Epithelial cell of proximal tubule (primary cell): ENCODE measurements at regions not wholly inside any gene's neighbourhood (a gene's known extent, or its start where the extent isn't known, plus 50 kb on each side); places are given as distances from the start of the nearest gene placed in this dataset.
A peak's percentile ranks its signal among the peaks of the same experiment; 100 is the strongest.
"Not testable (repeated sequence)": the region's sequence is repeated elsewhere in the genome, so short reads cannot be mapped to it uniquely, and the experiment has no call there.

Source experiments
- DNase-seq: peaks from one replicate; pipeline ENCODE4 v3.0.0-alpha.2; 2011; ENCODE audit warnings: low read depth
- H3K4me3 ChIP-seq: 2 replicates; pipeline ENCODE4 v1.5.1; 2011; ENCODE audit warnings: low read depth, mild to moderate bottlenecking, low read length
- CTCF ChIP-seq: conservative IDR thresholded peaks from 2 replicates; pipeline ENCODE4 v1.5.1; 2012; ENCODE audit warnings: low read depth, mild to moderate bottlenecking, low read length

- H3K4me3 ChIP-seq, result no peak overlapping the region
- TF ChIP-seq CTCF, result no peak
- no peak for DNase-seq
Observed at GRCh38 chr2:13504808-13505207, 788.1 kb downstream of the TRIB2 start.

- no peak overlapping the region for H3K4me3 ChIP-seq
- TF ChIP-seq CTCF, result no peak
- DNase-seq, result no peak
Observed at GRCh38 chr2:13508671-13509070, 791.9 kb downstream of the TRIB2 start.

- no peak for DNase-seq
- no peak overlapping the region for H3K4me3 ChIP-seq
- no peak for TF ChIP-seq CTCF
Observed at GRCh38 chr2:13515254-13515653, 798.5 kb downstream of the TRIB2 start.

- DNase-seq, result no peak
Observed at GRCh38 chr2:13522096-13522495, 805.4 kb downstream of the TRIB2 start.

GRCh38 chr2:13522917-13523821 lies 806.4 kb downstream of the TRIB2 start:
- peak; percentile 29 for TF ChIP-seq CTCF

More at GRCh38 chr2:13522096-13522495, 805.4 kb downstream of the TRIB2 start:
- TF ChIP-seq CTCF, result no peak
- H3K4me3 ChIP-seq, result no peak overlapping the region

GRCh38 chr2:13524492-13524891 lies 807.8 kb downstream of the TRIB2 start:
- no peak for TF ChIP-seq CTCF
- no peak overlapping the region for H3K4me3 ChIP-seq
- no peak for DNase-seq

More at GRCh38 chr2:13522917-13523821, 806.4 kb downstream of the TRIB2 start:
- H3K4me3 ChIP-seq, result no peak overlapping the region
- DNase-seq, result peak; percentile 27

GRCh38 chr2:13531735-13532410 lies 815.1 kb downstream of the TRIB2 start:
- not testable (repeated sequence) for DNase-seq

GRCh38 chr2:13532781-13533523 lies 816.2 kb downstream of the TRIB2 start:
- DNase-seq, H3K4me3 ChIP-seq: not testable (repeated sequence)

More at GRCh38 chr2:13531735-13532410, 815.1 kb downstream of the TRIB2 start:
- H3K4me3 ChIP-seq, result not testable (repeated sequence)
